ENCODE measurements at regions not wholly inside any gene's neighbourhood (a gene's known extent, or its start where the extent isn't known, plus 50 kb on each side); places are given as distances from the start of the nearest gene placed in this dataset.

DNA sequence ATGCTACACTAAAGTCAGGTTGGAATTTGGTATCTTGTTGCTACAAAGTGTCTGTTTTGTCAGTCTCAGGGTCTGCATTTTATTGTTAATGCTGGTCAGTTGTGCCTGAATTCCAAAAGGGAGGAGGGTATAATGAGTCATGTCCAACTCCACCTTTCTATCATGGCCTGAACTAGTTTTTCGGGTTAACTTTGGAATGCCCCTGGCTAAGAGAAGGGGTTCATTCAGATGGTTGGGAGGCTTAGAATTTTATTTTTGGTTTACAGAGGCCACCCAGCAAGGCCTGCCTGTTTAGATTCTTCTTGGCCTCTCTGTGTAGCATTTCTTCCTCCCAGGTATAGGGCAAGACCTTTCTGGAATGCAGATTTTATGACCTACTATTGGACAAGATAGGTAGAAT, 93.2 kb downstream of the SKIDA1 start:
- TF ChIP-seq, protein P1, sequence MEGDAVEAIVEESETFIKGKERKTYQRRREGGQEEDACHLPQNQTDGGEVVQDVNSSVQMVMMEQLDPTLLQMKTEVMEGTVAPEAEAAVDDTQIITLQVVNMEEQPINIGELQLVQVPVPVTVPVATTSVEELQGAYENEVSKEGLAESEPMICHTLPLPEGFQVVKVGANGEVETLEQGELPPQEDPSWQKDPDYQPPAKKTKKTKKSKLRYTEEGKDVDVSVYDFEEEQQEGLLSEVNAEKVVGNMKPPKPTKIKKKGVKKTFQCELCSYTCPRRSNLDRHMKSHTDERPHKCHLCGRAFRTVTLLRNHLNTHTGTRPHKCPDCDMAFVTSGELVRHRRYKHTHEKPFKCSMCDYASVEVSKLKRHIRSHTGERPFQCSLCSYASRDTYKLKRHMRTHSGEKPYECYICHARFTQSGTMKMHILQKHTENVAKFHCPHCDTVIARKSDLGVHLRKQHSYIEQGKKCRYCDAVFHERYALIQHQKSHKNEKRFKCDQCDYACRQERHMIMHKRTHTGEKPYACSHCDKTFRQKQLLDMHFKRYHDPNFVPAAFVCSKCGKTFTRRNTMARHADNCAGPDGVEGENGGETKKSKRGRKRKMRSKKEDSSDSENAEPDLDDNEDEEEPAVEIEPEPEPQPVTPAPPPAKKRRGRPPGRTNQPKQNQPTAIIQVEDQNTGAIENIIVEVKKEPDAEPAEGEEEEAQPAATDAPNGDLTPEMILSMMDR (IDR thresholded peaks at IDR 0.05; ENCODE audit: borderline replicate concordance, extremely low read depth, low read length, poor library complexity, severe bottlenecking): no peak
- TF ChIP-seq EZH2 (IDR thresholded peaks at IDR 0.05; ENCODE audit: borderline replicate concordance, low read depth, low read length, severe bottlenecking): no peak

All from DND-41 (cell line).